Fibroblast of lung (primary cell): ENCODE measurements at regions not wholly inside any gene's neighbourhood (a gene's known extent, or its start where the extent isn't known, plus 50 kb on each side); places are given as distances from the start of the nearest gene placed in this dataset.

Experiments
- EZH2 ChIP-seq: IDR thresholded peaks from 2 replicates; pipeline ENCODE4 v1.5.1; 2012; ENCODE audit warnings: low read length, control low read depth, mild to moderate bottlenecking; ENCODE audit errors: missing control alignments
- TF ChIP-seq, protein P1 (sequence below), 2 donors: IDR thresholded peaks in 1 of 2; conservative IDR thresholded peaks in 1 of 2; 1 replicate in 1 of 2; 2 replicates in 1 of 2; pipeline ENCODE4 v1.5.1; 2011 to 2012; ENCODE audit warnings: low read length in 2 of 2, control low read depth in 1 of 2, inconsistent platforms in 1 of 2, low read depth in 1 of 2, mild to moderate bottlenecking in 1 of 2

DNA sequence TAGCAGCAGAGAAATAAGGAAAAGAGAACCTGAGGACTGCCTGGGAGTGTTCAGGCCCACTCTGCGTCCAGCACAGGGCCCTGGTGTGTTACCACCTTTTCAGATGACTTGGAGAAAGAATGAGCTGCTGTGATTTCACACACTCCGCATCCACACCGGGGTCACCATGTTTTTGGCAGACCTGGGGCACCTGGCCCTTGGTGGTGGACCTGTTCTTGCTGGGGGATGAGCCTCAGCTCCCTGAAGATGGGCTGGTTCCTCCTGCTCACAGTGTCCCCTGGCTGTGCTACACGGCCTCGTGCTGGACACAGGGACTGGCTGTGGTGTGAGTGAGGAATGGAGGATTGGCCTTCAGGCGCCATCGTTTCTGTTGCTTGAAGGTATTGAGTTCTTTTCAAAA is 1381.4 kb downstream of the TBC1D22A start:
- TF ChIP-seq EZH2, result no peak
- TF ChIP-seq, protein P1, sequence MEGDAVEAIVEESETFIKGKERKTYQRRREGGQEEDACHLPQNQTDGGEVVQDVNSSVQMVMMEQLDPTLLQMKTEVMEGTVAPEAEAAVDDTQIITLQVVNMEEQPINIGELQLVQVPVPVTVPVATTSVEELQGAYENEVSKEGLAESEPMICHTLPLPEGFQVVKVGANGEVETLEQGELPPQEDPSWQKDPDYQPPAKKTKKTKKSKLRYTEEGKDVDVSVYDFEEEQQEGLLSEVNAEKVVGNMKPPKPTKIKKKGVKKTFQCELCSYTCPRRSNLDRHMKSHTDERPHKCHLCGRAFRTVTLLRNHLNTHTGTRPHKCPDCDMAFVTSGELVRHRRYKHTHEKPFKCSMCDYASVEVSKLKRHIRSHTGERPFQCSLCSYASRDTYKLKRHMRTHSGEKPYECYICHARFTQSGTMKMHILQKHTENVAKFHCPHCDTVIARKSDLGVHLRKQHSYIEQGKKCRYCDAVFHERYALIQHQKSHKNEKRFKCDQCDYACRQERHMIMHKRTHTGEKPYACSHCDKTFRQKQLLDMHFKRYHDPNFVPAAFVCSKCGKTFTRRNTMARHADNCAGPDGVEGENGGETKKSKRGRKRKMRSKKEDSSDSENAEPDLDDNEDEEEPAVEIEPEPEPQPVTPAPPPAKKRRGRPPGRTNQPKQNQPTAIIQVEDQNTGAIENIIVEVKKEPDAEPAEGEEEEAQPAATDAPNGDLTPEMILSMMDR (conservative IDR thresholded peaks at IDR 0.05 in 1 of 2, IDR thresholded peaks at IDR 0.05 in 1 of 2; ENCODE audit: low read depth in 1 of 2, low read length in 2 of 2), result no peak
